ENCODE measurements at regions not wholly inside any gene's neighbourhood (a gene's known extent, or its start where the extent isn't known, plus 50 kb on each side); places are given as distances from the start of the nearest gene placed in this dataset.

GRCh38 chr1:17903386-17903785 is 148.3 kb downstream of the ACTL8 start:
- no peak for TF ChIP-seq CTCF (conservative IDR thresholded peaks at IDR 0.05; ENCODE audit: low read depth, low read length)
- TF ChIP-seq EZH2 (IDR thresholded peaks at IDR 0.05; ENCODE audit: borderline replicate concordance, low read depth, low read length, poor library complexity, severe bottlenecking): no peak
